HEK293 (cell line): ENCODE measurements at regions not wholly inside any gene's neighbourhood (a gene's known extent, or its start where the extent isn't known, plus 50 kb on each side); places are given as distances from the start of the nearest gene placed in this dataset.

ENCODE experiments used
- CTCF ChIA-PET: fragments of 350-600 bp; formaldehyde crosslinking; extraction: SDS; loops from one replicate; lab custom pipeline; 2021; ENCODE audit warnings: antibody characterized with exemption; lab: Yijun Ruan, JAX
- POLR2A ChIA-PET: fragments of 300-600 bp; formaldehyde crosslinking; extraction: SDS; loops from one replicate; lab custom pipeline; 2020; ENCODE audit warnings: antibody characterized with exemption, inconsistent platforms; lab: Yijun Ruan, JAX
- H3K27ac ChIP-seq: fragments of 200-500 bp; sonication (Bioruptor generic); 2 replicates; pipeline ENCODE4 v1.5.1; 2014; ENCODE audit warnings: low read depth, low read length, control low read depth, inconsistent platforms; ENCODE audit errors: extremely low read depth
- H3K36me3 ChIP-seq, 2 experiments: fragments of 200-500 bp in 1 of 2; sonication (Bioruptor generic) in 1 of 2; 1 replicate in 1 of 2; 2 replicates in 1 of 2; pipeline ENCODE4 v1.5.1; 2014 to 2017; ENCODE audit warnings: inconsistent platforms in 2 of 2, low read length in 2 of 2; ENCODE audit not compliant: control insufficient read depth in 2 of 2, insufficient read depth in 1 of 2
- H3K4me1 ChIP-seq: fragments of 200-500 bp; sonication (Bioruptor generic); 2 replicates; pipeline ENCODE4 v1.5.1; 2014; ENCODE audit warnings: mild to moderate bottlenecking, low read length, inconsistent platforms; ENCODE audit not compliant: control insufficient read depth, insufficient read depth
- H3K4me3 ChIP-seq: 2 replicates; pipeline ENCODE4 v1.5.1; 2011; ENCODE audit warnings: low read depth, mild to moderate bottlenecking, control low read depth, low read length, moderate library complexity
- H3K9me3 ChIP-seq: fragments of 200-500 bp; sonication (Bioruptor generic); 2 replicates; pipeline ENCODE4 v1.5.1; 2014; ENCODE audit warnings: low read depth, low read length, inconsistent platforms; ENCODE audit not compliant: control insufficient read depth, insufficient read depth
- EGR2 ChIP-seq: fragments of 450-650 bp; formaldehyde crosslinking; IDR thresholded peaks from 2 replicates; pipeline ENCODE4 v1.5.1; 2016; ENCODE audit warnings: low read depth, missing biosample characterization, missing genetic modification characterization
- HOXA7 ChIP-seq: sonication (generic); formaldehyde crosslinking; IDR thresholded peaks from 2 replicates; pipeline ENCODE4 v1.8.1; 2022; ENCODE audit warnings: missing genetic modification reagents, borderline replicate concordance
- ZFHX2 ChIP-seq: fragments of 450-650 bp; formaldehyde crosslinking; conservative IDR thresholded peaks from 2 replicates; pipeline ENCODE4 v1.5.1; 2016; ENCODE audit warnings: missing biosample characterization, missing genetic modification characterization
- ZNF26 ChIP-seq: fragments of 450-650 bp; formaldehyde crosslinking; IDR thresholded peaks from 2 replicates; pipeline ENCODE4 v1.5.1; 2016; ENCODE audit warnings: missing biosample characterization, missing genetic modification characterization
- ZNF350 ChIP-seq: fragments of 450-650 bp; formaldehyde crosslinking; IDR thresholded peaks from 2 replicates; pipeline ENCODE4 v1.5.0; 2017; ENCODE audit warnings: missing biosample characterization, mild to moderate bottlenecking, missing genetic modification characterization
- ZNF394 ChIP-seq: fragments of 450-650 bp; formaldehyde crosslinking; IDR thresholded peaks from 2 replicates; pipeline ENCODE4 v1.5.1; 2016; ENCODE audit warnings: missing biosample characterization, missing genetic modification characterization, mild to moderate bottlenecking, moderate library complexity, borderline replicate concordance
- ZNF510 ChIP-seq: fragments of 450-650 bp; formaldehyde crosslinking; IDR thresholded peaks from 2 replicates; pipeline ENCODE4 v1.5.1; 2018; ENCODE audit warnings: mild to moderate bottlenecking, missing genetic modification characterization, missing biosample characterization; ENCODE audit not compliant: insufficient replicate concordance
- ZNF530 ChIP-seq: fragments of 450-650 bp; formaldehyde crosslinking; IDR thresholded peaks from 2 replicates; pipeline ENCODE4 v1.5.1; 2016; ENCODE audit warnings: low read depth, missing biosample characterization, missing genetic modification characterization
- ZNF548 ChIP-seq: fragments of 450-650 bp; formaldehyde crosslinking; IDR thresholded peaks from 2 replicates; pipeline ENCODE4 v1.5.1; 2016; ENCODE audit warnings: missing biosample characterization, missing genetic modification characterization
- ZNF624 ChIP-seq: fragments of 450-650 bp; formaldehyde crosslinking; IDR thresholded peaks from 2 replicates; pipeline ENCODE4 v1.5.1; 2017; ENCODE audit warnings: missing biosample characterization, missing genetic modification characterization
- ZNF645 ChIP-seq: fragments of 450-650 bp; formaldehyde crosslinking; IDR thresholded peaks from 2 replicates; pipeline ENCODE4; 2016; ENCODE audit warnings: missing biosample characterization, missing genetic modification characterization
- ZNF654 ChIP-seq: fragments of 450-650 bp; formaldehyde crosslinking; IDR thresholded peaks from 2 replicates; pipeline ENCODE4 v1.5.1; 2016; ENCODE audit warnings: low read depth, missing biosample characterization, missing genetic modification characterization
- ZNF830 ChIP-seq: fragments of 450-650 bp; IDR thresholded peaks from 2 replicates; pipeline ENCODE4 v1.5.0; 2018; ENCODE audit warnings: missing biosample characterization, missing genetic modification characterization, low read depth, mild to moderate bottlenecking, moderate library complexity
- TF ChIP-seq, protein P1 (sequence below): fragments of 450-650 bp; formaldehyde crosslinking; IDR thresholded peaks from 2 replicates; pipeline ENCODE4 v1.5.1; 2016; ENCODE audit warnings: missing biosample characterization, missing genetic modification characterization, borderline replicate concordance
- TF ChIP-seq, protein P2 (sequence below): fragments of 450-650 bp; formaldehyde crosslinking; IDR thresholded peaks from 2 replicates; pipeline ENCODE4 v1.5.1; 2016; ENCODE audit warnings: missing biosample characterization, missing genetic modification characterization

GRCh38 chr20:48385527-48385926 lies 442.3 kb downstream of the PREX1 start (continued):
- TF ChIP-seq ZFHX2 (tag by site-specific recombination) (peak; percentile 100), ZNF830 (tag by site-specific recombination) (no peak)

- H3K4me3 ChIP-seq, result no peak overlapping the region
- no peaks in the 10 kb centered on the region for H3K9me3 ChIP-seq
- TF ChIP-seq EGR2, result no peak
- TF ChIP-seq, protein P1, sequence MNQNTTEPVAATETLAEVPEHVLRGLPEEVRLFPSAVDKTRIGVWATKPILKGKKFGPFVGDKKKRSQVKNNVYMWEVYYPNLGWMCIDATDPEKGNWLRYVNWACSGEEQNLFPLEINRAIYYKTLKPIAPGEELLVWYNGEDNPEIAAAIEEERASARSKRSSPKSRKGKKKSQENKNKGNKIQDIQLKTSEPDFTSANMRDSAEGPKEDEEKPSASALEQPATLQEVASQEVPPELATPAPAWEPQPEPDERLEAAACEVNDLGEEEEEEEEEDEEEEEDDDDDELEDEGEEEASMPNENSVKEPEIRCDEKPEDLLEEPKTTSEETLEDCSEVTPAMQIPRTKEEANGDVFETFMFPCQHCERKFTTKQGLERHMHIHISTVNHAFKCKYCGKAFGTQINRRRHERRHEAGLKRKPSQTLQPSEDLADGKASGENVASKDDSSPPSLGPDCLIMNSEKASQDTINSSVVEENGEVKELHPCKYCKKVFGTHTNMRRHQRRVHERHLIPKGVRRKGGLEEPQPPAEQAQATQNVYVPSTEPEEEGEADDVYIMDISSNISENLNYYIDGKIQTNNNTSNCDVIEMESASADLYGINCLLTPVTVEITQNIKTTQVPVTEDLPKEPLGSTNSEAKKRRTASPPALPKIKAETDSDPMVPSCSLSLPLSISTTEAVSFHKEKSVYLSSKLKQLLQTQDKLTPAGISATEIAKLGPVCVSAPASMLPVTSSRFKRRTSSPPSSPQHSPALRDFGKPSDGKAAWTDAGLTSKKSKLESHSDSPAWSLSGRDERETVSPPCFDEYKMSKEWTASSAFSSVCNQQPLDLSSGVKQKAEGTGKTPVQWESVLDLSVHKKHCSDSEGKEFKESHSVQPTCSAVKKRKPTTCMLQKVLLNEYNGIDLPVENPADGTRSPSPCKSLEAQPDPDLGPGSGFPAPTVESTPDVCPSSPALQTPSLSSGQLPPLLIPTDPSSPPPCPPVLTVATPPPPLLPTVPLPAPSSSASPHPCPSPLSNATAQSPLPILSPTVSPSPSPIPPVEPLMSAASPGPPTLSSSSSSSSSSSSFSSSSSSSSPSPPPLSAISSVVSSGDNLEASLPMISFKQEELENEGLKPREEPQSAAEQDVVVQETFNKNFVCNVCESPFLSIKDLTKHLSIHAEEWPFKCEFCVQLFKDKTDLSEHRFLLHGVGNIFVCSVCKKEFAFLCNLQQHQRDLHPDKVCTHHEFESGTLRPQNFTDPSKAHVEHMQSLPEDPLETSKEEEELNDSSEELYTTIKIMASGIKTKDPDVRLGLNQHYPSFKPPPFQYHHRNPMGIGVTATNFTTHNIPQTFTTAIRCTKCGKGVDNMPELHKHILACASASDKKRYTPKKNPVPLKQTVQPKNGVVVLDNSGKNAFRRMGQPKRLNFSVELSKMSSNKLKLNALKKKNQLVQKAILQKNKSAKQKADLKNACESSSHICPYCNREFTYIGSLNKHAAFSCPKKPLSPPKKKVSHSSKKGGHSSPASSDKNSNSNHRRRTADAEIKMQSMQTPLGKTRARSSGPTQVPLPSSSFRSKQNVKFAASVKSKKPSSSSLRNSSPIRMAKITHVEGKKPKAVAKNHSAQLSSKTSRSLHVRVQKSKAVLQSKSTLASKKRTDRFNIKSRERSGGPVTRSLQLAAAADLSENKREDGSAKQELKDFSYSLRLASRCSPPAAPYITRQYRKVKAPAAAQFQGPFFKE (tag by site-specific recombination), result no peak
- no peak for TF ChIP-seq ZNF624
- no peak for TF ChIP-seq ZNF394 (tag by site-specific recombination)
- no peak for TF ChIP-seq HOXA7
- no peak for TF ChIP-seq ZNF26 (tag by site-specific recombination)
- TF ChIP-seq ZNF645 (tag by site-specific recombination), result no peak
- TF ChIP-seq ZNF350 (tag by site-specific recombination), result no peak
- TF ChIP-seq, protein P2, sequence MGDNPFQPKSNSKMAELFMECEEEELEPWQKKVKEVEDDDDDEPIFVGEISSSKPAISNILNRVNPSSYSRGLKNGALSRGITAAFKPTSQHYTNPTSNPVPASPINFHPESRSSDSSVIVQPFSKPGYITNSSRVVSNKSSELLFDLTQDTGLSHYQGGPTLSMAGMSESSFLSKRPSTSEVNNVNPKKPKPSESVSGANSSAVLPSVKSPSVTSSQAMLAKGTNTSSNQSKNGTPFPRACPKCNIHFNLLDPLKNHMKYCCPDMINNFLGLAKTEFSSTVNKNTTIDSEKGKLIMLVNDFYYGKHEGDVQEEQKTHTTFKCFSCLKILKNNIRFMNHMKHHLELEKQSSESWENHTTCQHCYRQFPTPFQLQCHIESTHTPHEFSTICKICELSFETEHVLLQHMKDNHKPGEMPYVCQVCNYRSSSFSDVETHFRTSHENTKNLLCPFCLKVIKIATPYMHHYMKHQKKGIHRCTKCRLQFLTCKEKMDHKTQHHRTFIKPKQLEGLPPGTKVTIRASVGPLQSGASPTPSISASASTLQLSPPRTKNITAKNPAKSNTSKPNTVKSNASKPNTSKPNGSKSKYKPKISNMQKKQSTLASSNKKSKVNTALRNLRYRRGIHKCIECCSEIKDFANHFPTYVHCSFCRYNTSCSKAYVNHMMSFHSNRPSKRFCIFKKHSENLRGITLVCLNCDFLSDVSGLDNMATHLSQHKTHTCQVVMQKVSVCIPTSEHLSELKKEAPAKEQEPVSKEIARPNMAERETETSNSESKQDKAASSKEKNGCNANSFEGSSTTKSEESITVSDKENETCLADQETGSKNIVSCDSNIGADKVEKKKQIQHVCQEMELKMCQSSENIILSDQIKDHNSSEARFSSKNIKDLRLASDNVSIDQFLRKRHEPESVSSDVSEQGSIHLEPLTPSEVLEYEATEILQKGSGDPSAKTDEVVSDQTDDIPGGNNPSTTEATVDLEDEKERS (tag by site-specific recombination), result no peak
- no peak for TF ChIP-seq ZNF654 (tag by site-specific recombination)
- TF ChIP-seq ZNF548 (tag by site-specific recombination), result no peak
- no peak for TF ChIP-seq ZNF530 (tag by site-specific recombination)
- TF ChIP-seq ZNF510 (tag by site-specific recombination), result no peak
- TF ChIP-seq, all 188 proteins: peak for 0
- POLR2A ChIA-PET, result no interaction called here
- Histone ChIP-seq H3K36me3 (no peaks in the 10 kb centered on the region), H3K27ac (no peak overlapping the region), H3K4me1 (no peaks in the 10 kb centered on the region)
- CTCF ChIA-PET, result no interaction called here
These were observed 442.7 kb downstream of the PREX1 start for GRCh38 chr20:48385114-48385513.
